DMS53 treated with DMSO at 0.1 percent for 48 hours (cell line): ENCODE measurements at regions not wholly inside any gene's neighbourhood (a gene's known extent, or its start where the extent isn't known, plus 50 kb on each side); places are given as distances from the start of the nearest gene placed in this dataset.

ENCODE experiments used
- DNase-seq: peaks from one replicate; lab custom pipeline; 2025; ENCODE audit not compliant: unreplicated experiment; lab: John Stamatoyannopoulos, UW

DNA sequence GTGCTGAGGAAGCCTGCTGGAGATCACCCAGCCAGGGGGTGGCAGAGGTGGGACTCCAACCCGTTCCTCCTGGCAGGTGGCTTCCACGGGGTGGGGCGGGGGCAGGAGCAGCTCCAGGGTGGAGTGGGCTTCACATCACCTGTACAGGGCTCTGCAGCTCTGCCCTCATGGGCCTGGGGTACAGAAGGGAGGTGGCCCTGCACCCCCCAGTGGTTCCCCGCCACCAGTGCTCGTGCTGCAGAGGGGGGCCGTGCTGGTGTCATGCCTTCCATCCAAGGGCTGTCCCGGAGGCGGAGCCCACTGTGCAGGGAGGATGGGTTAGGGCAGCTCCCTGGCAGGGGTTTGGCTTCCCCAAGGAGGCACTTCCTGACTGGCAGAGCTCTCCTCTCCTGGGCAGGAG, 76.4 kb upstream of the SHISAL1 start:
- DNase-seq, result no peak

DNA sequence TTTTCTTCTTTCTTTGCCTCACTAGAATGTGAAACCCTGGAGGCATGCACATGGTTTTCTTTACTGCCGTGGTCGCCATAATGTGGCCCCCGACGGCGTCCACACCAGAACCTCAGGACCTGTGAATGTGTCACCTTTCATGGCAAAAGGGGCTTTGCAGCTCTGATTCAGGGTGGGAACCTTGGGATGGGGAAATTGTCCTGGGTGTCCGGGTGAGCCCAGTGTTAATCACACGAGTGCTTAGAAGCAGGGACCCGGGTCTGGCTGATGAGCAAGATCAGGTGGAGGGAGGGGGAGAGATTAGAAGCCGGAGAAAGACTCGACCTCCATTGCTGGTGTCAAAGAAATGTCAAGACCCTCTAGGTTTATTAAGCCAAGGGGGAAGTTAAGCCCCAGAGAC, 74.7 kb upstream of the SHISAL1 start:
- no peak for DNase-seq

DNA sequence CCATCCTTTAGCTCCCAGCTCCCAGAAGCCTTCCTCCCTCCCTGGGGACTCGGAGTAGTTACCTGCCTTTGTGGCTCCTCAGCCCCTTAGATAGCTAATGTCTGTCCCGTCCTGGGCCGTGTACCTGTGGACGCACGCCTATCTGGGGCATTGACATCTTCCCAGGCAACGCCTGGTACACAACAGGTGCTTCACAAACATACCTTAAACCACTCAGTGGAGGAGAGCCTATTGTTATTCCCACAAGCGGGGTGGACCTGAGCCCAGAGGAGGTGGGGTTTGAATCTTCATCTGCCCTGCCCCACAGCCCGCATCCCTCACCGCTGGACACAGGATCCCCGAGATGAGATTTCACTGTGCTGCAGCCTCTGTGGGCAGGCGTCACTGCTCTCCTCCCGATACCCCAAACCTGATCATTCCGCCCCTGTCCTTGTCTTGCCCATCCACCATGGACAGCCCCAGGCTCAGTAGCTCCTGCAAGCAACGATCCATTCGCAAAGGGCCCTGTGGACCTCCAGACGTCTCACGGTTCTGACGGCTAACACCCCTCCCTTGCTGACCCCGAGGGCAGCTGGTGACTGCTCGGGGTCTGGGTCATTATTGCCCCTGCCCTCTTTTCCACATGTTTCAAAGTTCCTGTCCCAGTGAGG, 73.8 kb upstream of the SHISAL1 start:
- no peak for DNase-seq

DNA sequence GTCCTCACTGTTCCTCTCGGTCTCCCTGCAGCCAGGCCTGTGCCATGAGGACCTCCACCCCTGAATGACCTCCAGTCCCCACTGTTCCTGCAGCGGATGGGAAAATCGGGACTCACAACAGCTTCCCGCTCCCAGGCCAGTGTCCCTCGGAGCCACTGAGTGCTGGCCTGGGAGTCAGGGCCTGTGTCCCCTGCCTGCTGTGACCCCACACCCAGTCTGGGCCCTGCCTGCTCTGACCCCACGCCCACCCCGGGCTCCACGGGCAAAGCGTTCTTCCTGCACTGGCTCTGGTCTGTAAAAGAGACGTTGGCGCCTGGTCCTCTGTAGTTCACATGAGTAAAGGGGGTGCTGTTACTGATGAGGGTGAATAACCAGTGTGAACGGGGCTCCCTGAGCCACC, 73.0 kb upstream of the SHISAL1 start:
- DNase-seq, result no peak

DNA sequence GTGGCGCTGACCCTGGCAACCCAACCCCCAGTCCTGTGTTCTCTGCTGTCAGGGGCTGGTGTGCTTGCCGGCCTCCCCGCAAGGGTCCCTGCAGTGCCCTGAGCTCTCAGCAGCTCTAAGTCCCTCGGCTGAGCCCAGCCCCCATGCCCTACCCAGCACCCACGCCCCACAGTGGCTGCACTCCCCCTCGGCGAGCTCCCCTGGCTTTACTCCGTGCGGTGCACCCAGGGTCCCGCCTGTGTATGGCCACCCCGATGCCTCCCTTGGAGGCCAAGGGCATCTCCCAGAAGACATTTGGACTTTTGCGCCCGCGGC, 72.5 kb upstream of the SHISAL1 start:
- no peak for DNase-seq

DNA sequence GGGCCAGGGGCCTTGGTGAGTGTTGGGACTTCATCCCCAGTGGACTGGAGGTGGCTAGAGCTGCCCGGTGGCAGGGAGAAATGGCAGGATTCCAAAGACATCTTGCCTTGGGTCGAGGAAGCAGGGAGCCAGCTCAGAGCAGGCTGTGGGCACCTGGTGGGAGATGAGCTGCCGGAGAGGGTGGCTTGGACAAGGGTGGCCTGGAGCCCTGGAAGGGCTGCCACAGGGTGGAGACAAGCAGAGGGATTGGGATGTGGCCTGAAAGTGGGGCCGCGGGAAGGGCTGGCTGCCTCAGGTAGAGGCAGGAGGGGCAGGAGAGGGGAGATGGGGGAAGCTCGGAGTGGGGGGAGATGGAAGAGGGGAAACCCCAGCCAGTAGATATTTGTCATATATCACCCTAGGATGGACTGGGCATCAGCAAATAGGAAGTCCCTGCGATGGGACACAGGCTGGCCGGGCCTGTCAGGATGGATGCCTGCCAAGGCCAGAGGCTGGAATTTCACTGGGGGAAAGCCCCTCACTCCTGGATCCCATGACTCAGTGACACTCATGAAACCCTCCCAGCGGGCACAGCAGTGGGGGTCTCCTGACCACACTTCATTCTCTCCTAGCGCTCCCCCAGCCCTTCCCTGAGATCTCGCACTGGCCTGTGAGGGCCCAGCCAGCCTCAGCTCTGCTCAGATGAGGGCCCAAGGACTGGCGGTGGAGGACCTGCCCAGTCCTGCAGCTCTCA, 72.0 kb upstream of the SHISAL1 start:
- DNase-seq, result no peak

DNA sequence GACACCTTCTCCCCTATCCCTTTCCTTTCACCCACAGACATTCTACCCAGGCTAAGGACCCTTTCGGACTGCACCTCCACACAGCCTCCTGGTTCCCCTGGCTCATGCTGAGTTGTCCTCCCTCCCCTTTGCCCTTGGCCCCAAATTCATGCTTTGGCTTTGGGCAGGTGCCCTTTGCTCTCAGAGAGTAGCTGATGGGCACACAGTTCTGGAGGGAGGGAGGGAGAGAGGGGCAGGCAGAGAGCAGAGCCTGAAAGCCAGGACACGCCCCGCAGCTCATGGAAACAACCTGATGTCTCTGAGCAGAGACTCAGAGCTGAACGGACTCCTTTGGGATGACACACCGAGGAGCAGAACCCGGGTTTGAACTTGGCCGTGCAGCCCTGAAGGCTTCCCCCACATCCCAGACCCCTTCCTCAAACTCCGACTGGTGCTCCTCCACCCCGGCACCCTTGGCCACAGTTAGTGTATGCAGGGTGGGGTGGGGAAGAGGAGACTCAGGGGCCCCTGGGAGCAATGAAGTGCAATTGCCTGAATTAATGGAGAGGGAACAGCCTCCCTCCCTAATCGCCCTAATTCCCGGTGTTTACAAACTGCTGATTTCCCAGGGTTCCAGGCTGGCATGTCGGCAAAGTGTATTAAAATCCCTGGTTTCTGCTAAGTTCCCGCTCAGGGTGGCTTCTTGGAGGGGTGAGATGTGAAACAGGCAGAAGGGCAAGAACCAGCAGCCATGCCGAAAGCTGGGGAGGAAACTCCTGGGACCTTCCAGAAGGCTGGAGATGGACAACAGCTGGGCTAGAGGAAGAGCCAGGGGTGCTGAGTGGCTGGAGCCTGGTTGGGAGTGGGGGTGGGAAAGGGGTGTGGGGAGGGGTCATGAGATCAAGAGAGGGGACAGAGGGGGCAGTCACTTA, 71.2 kb upstream of the SHISAL1 start:
- DNase-seq, result no peak

DNA sequence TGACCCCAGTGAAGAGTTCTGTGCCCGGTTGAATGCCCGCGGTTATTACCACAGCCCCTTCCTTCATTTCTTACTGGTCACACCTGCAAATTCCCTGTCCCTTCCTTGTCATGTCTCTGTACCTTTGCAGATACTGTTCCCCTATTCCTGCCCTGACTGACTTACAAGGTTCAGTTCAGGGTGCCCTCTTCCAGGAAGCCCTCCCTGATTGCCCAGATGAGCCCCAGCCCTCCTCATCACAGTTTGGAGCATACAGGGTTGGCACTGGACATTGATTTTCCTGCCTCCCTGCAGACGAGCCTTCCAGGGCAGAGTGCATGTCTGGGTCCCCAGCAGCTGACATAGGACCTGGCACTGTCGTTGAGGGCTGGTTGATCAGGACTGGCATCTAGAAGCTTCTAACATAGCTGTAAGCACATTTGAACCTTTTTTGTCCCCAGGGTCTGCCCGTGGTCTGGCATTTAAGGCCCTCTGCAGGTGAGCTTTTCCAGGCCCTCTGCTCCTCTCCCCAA, 70.4 kb upstream of the SHISAL1 start:
- no peak for DNase-seq

DNA sequence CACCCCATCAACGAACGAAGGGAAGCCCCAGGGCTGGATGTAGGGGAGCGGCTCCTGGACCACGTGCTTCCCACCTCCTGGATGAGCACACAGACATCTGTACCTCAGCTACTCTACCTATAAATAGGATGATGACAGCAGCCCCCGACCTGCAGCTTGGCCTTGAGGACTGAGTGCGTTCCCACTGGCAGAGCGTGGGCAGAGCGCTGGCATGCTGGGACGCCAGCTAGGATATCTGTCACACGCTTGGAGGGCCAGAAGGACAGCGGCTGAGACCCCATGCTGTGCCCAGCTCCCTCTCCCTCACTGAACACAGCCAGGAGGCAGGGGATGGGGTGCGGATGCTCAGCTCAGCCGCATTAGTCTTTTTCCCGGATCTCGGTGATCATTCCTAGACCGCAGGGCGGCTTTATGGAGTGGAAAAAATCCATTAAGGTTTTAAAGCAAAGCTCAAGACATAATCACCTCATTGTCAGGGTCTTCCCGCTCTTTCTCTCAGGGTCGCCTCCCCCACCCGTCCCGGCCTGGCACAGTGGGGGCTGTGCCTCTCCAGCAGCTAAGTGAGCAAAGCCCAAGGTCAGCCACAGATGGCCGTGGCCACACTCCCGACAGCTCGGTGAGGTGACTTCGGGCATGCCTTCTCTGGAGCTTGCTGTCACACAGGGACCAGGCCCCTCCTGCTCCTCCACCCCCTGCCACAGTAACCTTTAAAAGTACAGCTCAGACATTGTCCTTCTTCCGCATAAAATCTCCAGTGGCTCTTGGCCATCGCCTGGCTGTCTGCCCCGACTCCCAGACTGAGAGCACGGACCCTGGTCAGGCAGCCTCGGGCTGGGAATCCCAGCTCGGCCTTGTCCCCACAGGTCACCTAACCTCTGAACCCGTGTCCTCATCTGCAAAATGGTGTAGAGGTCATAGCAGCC, 69.6 kb upstream of the SHISAL1 start:
- no peak for DNase-seq

DNA sequence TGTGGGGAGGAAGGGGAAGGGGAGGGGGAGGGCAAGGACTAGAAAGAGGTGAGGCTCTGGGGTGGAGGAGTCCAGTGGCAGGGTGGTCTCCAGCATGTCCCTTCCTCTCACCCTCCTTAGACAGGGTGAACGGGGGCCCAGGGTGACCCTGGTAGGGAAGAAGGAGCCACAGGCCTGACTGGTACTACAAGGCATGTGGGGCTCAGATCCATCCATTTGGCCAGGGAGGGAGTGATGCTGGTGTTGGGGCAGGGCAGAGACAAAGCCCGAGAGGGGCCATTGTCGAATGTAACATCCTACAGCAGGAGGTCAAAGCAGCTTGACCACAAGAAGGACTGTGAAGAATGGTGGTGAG, 69.0 kb upstream of the SHISAL1 start:
- DNase-seq, result no peak

DNA sequence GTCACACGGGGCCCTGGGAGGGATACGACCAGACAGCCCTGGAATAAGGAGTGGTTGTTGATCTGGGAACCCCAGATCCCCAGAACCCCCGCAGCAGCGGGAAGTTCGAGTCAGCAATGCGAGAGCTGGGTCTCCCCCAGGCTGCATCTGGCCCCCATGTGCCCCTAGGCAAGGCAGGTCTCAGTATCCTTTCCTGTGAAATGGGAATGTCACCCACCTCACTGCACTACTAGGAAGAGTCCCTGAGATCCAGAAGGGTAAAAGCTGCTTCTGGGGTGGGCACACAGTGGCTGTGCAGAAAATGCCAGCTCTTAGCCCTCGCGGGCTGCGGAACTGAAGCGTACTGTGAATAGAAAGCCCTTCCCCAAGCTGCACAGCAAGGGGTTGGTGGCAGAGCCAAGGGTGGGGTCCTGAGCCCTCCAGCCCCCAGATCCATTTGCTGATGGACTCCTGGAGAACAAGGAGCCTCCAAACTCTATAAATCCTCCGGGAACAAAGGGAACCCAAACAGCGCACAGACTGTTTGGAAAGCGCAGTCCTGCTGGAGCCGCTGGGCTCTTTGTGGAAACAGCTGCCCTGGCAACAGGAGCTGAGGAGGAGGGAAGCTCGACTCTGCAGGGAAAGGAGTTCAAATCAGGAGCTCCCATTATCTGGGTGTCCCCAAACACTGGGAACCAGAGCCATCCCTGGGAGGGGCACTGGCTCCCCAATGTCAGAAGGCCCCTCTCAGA, 68.2 kb upstream of the SHISAL1 start:
- no peak for DNase-seq

DNA sequence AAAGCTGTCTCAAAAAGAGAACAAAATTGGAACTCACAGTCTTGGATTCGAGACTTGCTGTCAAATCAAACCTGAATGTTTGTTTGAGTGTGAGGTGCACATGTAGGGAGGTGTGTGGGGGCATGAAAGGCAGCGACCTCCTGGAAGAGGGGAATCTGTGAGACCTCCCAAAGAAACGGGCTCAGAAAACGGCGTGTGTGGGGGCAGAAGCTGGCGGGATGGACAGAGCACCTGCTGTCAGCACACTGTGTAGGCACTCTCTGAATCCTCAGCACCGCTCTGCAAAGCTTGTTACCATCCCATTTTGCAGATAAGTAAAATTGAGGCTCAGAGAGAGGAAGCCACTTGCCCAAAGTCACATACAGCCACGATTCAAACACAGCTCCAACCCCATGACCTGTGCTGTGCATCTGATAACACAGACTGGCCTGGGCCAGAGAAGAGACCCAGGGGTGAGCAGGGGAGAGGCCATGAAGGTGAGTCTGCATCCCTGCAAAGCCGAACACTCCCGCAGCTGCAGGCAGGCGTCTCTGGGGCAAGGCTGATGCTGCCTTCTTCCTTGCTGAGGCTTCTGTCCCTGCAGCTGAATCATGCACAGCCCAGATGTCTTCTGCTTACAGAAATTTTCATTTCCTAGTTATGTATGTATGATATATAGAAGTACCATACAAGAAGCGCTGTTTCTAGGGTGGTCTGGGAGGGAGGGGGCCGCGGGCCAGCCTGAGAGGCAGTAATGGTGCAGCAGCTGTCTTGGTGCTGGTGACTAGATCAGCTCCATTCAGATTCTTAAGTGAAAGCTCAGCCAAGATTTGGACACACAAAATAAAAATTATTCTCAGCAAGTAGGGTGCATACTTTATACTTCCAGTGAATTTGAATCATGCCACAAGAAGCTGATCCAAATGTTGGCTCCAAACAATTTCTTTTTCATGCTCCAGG, 67.3 kb upstream of the SHISAL1 start:
- no peak for DNase-seq

DNA sequence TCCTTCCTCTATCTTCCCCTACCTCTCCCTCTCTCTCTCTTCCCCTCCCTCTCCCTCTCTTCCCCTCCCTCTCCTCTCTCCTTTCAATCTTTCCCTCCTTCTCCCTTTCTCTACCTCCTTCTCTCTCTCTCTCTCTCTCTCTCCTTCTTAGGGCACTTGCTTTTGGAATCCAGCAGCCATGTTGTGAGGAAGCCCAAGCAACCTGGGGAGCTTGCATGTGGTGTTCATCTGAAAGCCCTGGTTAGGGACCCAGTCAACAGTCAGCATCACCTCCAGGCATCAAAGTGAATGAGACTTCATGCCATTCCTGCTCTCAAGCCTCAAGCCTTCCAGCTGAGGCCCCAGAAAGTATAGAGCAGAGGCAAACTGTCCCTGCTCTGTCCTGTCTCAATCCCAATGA, 65.6 kb upstream of the SHISAL1 start:
- no peak for DNase-seq

DNA sequence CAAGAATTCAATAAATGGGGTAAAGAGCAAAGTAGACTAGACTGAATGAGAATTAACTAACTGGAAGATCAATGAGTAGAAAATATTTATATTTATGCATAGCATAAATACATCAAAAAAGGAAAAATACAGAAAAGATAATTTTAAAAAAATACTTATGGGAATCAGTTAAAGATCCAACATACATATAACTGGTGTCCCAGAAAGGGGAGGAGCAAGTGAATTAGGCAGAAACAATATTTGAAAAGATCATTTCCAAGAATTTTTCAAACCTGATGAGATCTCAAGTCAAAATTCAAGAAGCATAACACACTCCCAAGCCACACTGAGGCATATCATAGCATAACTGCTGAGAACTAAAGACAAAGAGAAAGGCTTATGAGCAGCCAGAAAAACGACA, 62.7 kb upstream of the SHISAL1 start:
- DNase-seq, result no peak

DNA sequence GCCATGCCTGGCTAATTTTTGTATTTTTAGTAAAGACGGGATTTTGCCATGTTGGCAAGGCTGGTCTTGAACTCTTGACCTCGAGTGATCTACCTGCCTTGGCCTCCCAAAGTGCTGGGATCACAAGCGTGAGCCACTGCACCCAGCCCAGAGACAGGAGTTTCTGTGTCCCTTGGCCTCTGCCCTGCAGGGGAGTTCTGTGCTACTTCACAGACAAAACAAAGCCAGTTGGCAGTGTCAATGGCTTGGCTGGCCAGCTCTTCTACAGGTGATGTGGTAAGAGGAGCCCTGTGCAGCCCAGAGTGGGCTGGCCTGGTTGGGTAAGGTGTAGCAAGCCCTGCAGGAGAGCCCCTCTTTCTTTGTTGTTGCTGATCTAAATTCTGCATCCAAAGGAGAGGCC, 60.5 kb upstream of the SHISAL1 start:
- DNase-seq, result no peak

DNA sequence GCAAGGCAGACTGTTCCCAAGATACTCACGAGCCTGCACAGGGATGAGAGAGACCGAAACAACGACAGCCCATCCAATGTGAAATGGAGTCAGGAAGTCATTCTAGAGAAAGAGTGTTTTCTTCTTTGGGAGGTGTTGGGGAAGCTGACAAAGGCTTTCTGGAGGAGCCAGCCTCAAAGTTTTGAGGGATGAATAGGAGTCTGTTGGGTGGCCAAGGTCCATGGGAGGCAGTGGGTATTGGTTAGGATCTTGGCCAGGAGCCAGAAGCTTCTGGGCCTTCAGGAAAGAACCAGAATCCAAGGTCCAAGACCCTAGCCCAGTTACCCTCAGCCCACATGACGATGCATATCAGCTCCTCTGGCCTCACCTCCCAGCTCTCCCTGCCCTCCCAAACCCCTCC, 59.9 kb upstream of the SHISAL1 start:
- no peak for DNase-seq

DNA sequence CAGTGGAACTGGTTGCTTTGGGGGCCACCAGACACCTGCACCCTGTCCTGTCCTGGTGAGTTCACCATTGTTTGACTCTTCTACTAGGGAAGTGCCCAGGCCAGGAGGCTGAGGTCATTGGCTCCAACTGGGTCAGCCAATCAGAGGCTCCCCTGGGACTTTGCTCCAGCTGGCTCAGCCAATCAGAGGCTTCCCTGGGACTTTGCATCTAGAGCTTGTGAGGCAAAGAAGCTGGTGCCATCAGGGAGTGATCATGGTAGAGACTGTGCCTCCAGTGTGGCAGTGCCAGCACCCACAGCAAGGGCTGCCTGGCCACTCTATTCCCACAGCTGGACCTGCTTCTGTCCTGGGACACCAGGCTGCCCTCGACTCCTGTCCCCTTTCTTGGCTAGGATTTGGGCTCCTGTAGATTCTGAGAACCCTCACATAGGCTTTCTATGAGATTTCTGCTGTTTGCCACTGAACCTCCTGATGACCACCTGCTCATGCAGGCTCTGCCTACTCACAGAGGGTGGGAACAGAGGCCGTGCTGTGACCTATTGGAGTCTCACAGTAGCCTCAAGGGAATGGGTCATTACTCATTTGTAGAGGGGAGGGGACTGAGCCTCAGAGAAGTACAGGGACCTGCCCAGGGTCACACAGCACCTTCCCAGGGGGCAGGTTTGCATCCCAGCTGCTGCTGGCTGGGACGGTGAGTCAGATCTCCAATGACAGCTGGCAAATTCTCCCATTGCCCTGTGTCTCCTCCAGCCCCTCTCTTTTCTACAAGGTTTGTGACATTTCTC, 59.2 kb upstream of the SHISAL1 start:
- DNase-seq, result no peak
